ENCODE measurements at regions not wholly inside any gene's neighbourhood (a gene's known extent, or its start where the extent isn't known, plus 50 kb on each side); places are given as distances from the start of the nearest gene placed in this dataset.

- Histone ChIP-seq H3K9me3 (replicated peaks; ENCODE audit: control insufficient read depth, insufficient read depth, low read length) (no peaks in the 10 kb centered on the region), H3K27me3 (replicated peaks in 1 of 2; ENCODE audit: control insufficient read depth in 2 of 2, insufficient read depth in 2 of 2, low read length in 1 of 2) (no peaks in the 10 kb centered on the region), H3K4me1 (ENCODE audit: control insufficient read depth, insufficient read depth, low read length) (no peaks in the 10 kb centered on the region), H3K79me2 (ENCODE audit: control insufficient read depth, insufficient read depth, low read length) (no peaks in the 10 kb centered on the region), H3K36me3 (ENCODE audit: control insufficient read depth in 2 of 2, insufficient read depth in 2 of 2, low read length in 1 of 2) (no peaks in the 10 kb centered on the region), H3K27ac (ENCODE audit: control insufficient read depth, insufficient read depth) (no peak overlapping the region), H3K4me3 (no peak overlapping the region), H4K20me1 (ENCODE audit: control insufficient read depth, insufficient read depth) (no peaks in the 10 kb centered on the region), H3K4me2 (ENCODE audit: control insufficient read depth, insufficient read depth) (no peak overlapping the region), H2AFZ (ENCODE audit: control insufficient read depth, low read depth, low read length) (no peak overlapping the region), H3K9ac (ENCODE audit: control insufficient read depth, insufficient read depth, low read length) (no peak overlapping the region)
- intact Hi-C loops (cut with micrococcal nuclease; ENCODE audit: unreplicated experiment): no loop called here
- ChIA-PET RAD21 (ENCODE audit: unreplicated experiment) (interaction anchor here (0.8 kb wide), 1 partner anchor 8 kb away, joined by 3 read pairs; no protein-coding TSS in a partner anchor), SMC1A (ENCODE audit: uncharacterized antibody, unreplicated experiment) (interaction anchor here (0.6 to 1.0 kb wide), 3 partner anchors 20 to 378 kb away, joined by 3 to 4 read pairs (median 3); no protein-coding TSS in a partner anchor), POLR2A (no interaction called here), CTCF (interaction anchor here (1.1 kb wide), 1 partner anchor 378 kb away, joined by 3 read pairs; no protein-coding TSS in a partner anchor)
- in situ Hi-C loops (cut with MboI): no loop called here
- WGBS (ENCODE audit: insufficient coverage, insufficient replicate concordance, low lambda C conversion rate, missing lambda C conversion rate): 65% methylated on average over 6 of the region's 6 CpGs
- DNase-seq (ENCODE audit: low read depth, low spot score) (no peak), ATAC-seq (no peak), FAIRE-seq (no peak)
- BruUV-seq (replicated peaks): no TSS peak
- TF ChIP-seq, protein P1, sequence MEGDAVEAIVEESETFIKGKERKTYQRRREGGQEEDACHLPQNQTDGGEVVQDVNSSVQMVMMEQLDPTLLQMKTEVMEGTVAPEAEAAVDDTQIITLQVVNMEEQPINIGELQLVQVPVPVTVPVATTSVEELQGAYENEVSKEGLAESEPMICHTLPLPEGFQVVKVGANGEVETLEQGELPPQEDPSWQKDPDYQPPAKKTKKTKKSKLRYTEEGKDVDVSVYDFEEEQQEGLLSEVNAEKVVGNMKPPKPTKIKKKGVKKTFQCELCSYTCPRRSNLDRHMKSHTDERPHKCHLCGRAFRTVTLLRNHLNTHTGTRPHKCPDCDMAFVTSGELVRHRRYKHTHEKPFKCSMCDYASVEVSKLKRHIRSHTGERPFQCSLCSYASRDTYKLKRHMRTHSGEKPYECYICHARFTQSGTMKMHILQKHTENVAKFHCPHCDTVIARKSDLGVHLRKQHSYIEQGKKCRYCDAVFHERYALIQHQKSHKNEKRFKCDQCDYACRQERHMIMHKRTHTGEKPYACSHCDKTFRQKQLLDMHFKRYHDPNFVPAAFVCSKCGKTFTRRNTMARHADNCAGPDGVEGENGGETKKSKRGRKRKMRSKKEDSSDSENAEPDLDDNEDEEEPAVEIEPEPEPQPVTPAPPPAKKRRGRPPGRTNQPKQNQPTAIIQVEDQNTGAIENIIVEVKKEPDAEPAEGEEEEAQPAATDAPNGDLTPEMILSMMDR (IDR thresholded peaks at IDR 0.05 in 2 of 3, conservative IDR thresholded peaks at IDR 0.05 in 1 of 3; ENCODE audit: control insufficient read depth in 2 of 3, extremely low read depth in 1 of 3, insufficient read depth in 1 of 3, low read depth in 3 of 3, low read length in 3 of 3): no peak
- TF ChIP-seq, protein P2, sequence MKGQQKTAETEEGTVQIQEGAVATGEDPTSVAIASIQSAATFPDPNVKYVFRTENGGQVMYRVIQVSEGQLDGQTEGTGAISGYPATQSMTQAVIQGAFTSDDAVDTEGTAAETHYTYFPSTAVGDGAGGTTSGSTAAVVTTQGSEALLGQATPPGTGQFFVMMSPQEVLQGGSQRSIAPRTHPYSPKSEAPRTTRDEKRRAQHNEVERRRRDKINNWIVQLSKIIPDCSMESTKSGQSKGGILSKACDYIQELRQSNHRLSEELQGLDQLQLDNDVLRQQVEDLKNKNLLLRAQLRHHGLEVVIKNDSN (IDR thresholded peaks at IDR 0.05; ENCODE audit: borderline replicate concordance, extremely low read length, insufficient read depth, low read depth, low read length): no peak
- TF ChIP-seq YBX1 (IDR thresholded peaks at IDR 0.05): no peak
- TF ChIP-seq CREM (IDR thresholded peaks at IDR 0.05; ENCODE audit: low read depth): no peak
- TF ChIP-seq, protein P3, sequence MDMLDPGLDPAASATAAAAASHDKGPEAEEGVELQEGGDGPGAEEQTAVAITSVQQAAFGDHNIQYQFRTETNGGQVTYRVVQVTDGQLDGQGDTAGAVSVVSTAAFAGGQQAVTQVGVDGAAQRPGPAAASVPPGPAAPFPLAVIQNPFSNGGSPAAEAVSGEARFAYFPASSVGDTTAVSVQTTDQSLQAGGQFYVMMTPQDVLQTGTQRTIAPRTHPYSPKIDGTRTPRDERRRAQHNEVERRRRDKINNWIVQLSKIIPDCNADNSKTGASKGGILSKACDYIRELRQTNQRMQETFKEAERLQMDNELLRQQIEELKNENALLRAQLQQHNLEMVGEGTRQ (IDR thresholded peaks at IDR 0.05; ENCODE audit: borderline replicate concordance, low read depth, low read length): no peak
- TF ChIP-seq RBBP5 (conservative IDR thresholded peaks at IDR 0.05): no peak
- TF ChIP-seq, protein P4, sequence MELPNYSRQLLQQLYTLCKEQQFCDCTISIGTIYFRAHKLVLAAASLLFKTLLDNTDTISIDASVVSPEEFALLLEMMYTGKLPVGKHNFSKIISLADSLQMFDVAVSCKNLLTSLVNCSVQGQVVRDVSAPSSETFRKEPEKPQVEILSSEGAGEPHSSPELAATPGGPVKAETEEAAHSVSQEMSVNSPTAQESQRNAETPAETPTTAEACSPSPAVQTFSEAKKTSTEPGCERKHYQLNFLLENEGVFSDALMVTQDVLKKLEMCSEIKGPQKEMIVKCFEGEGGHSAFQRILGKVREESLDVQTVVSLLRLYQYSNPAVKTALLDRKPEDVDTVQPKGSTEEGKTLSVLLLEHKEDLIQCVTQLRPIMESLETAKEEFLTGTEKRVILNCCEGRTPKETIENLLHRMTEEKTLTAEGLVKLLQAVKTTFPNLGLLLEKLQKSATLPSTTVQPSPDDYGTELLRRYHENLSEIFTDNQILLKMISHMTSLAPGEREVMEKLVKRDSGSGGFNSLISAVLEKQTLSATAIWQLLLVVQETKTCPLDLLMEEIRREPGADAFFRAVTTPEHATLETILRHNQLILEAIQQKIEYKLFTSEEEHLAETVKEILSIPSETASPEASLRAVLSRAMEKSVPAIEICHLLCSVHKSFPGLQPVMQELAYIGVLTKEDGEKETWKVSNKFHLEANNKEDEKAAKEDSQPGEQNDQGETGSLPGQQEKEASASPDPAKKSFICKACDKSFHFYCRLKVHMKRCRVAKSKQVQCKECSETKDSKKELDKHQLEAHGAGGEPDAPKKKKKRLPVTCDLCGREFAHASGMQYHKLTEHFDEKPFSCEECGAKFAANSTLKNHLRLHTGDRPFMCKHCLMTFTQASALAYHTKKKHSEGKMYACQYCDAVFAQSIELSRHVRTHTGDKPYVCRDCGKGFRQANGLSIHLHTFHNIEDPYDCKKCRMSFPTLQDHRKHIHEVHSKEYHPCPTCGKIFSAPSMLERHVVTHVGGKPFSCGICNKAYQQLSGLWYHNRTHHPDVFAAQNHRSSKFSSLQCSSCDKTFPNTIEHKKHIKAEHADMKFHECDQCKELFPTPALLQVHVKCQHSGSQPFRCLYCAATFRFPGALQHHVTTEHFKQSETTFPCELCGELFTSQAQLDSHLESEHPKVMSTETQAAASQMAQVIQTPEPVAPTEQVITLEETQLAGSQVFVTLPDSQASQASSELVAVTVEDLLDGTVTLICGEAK (IDR thresholded peaks at IDR 0.05; ENCODE audit: borderline replicate concordance): no peak
- TF ChIP-seq RELA (IDR thresholded peaks at IDR 0.05; ENCODE audit: borderline replicate concordance, partially characterized antibody): no peak
- no peak for TF ChIP-seq GABPA (IDR thresholded peaks at IDR 0.05; ENCODE audit: low read depth)
- TF ChIP-seq CREB1 (IDR thresholded peaks at IDR 0.05; ENCODE audit: low read depth): no peak
- TF ChIP-seq ZNF274 (IDR thresholded peaks at IDR 0.05; ENCODE audit: insufficient read depth, insufficient read length): no peak
- TF ChIP-seq GATAD2B (conservative IDR thresholded peaks at IDR 0.05; ENCODE audit: low read depth): no peak
- TF ChIP-seq NFYB (IDR thresholded peaks at IDR 0.05; ENCODE audit: insufficient read depth, low read depth, low read length): no peak
Measured at GRCh38 chr6:146904596-146904995, 299.6 kb upstream of the STXBP5 start.

Data from GM12878 (cell line).